ENCODE measurements at regions not wholly inside any gene's neighbourhood (a gene's known extent, or its start where the extent isn't known, plus 50 kb on each side); places are given as distances from the start of the nearest gene placed in this dataset.
"Not testable (repeated sequence)": the region's sequence is repeated elsewhere in the genome, so short reads cannot be mapped to it uniquely, and the experiment has no call there.

GRCh38 chr16:80243303-80243702 lies 297.5 kb upstream of the DYNLRB2 start:
- TF ChIP-seq, protein P1, sequence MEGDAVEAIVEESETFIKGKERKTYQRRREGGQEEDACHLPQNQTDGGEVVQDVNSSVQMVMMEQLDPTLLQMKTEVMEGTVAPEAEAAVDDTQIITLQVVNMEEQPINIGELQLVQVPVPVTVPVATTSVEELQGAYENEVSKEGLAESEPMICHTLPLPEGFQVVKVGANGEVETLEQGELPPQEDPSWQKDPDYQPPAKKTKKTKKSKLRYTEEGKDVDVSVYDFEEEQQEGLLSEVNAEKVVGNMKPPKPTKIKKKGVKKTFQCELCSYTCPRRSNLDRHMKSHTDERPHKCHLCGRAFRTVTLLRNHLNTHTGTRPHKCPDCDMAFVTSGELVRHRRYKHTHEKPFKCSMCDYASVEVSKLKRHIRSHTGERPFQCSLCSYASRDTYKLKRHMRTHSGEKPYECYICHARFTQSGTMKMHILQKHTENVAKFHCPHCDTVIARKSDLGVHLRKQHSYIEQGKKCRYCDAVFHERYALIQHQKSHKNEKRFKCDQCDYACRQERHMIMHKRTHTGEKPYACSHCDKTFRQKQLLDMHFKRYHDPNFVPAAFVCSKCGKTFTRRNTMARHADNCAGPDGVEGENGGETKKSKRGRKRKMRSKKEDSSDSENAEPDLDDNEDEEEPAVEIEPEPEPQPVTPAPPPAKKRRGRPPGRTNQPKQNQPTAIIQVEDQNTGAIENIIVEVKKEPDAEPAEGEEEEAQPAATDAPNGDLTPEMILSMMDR (IDR thresholded peaks at IDR 0.05; ENCODE audit: insufficient read depth, low read length, poor library complexity, severe bottlenecking): not testable (repeated sequence)
- TF ChIP-seq EZH2phosphoT487 (conservative IDR thresholded peaks at IDR 0.05; ENCODE audit: low read length): not testable (repeated sequence)

All from SU-DHL-6 (cell line).